A673 (cell line): ENCODE measurements at regions not wholly inside any gene's neighbourhood (a gene's known extent, or its start where the extent isn't known, plus 50 kb on each side); places are given as distances from the start of the nearest gene placed in this dataset.

Experiments used
- BruUV-seq: library from RNA; stranded (reverse); fragments of 400-500 nt; replicated peaks from 2 replicates; lab custom pipeline; 2021; lab: Mats Ljungman, UMichigan
- CTCF ChIA-PET: fragments of 300-600 bp; sonication (Branson Sonifier 250); formaldehyde crosslinking; loops from one replicate; lab custom pipeline; 2022; ENCODE audit warnings: antibody characterized with exemption; lab: Charles Lee
- POLR2A ChIA-PET: fragments of 300-600 bp; sonication (Branson Sonifier 250); formaldehyde crosslinking; loops from one replicate; lab custom pipeline; 2022; ENCODE audit warnings: antibody characterized with exemption; ENCODE audit not compliant: low non-redundant PET; lab: Charles Lee
- DNase-seq: peaks from one replicate; pipeline ENCODE4 v3.0.0-alpha.2; 2015; ENCODE audit warnings: low spot score
- H3K27ac ChIP-seq: fragments of 200-600 bp; sonication (generic); 2 replicates; pipeline ENCODE4 v1.5.1; 2016; ENCODE audit warnings: mixed run types, low read depth, mild to moderate bottlenecking, mixed read lengths, antibody characterized with exemption, low read length; ENCODE audit not compliant: poor library complexity, severe bottlenecking
- H3K27me3 ChIP-seq: fragments of 200-600 bp; sonication (generic); replicated peaks from 2 replicates; pipeline ENCODE4 v1.6.1; 2017; ENCODE audit warnings: mixed run types, low read depth, mild to moderate bottlenecking, mixed read lengths, antibody characterized with exemption, low read length; ENCODE audit not compliant: insufficient read depth, poor library complexity
- H3K36me3 ChIP-seq: fragments of 200-600 bp; sonication (generic); 2 replicates; pipeline ENCODE4 v1.6.1; 2016; ENCODE audit warnings: mixed run types, mild to moderate bottlenecking, mixed read lengths, antibody characterized with exemption, low read length; ENCODE audit not compliant: insufficient read depth, poor library complexity, severe bottlenecking
- H3K4me1 ChIP-seq: fragments of 200-600 bp; sonication (generic); 2 replicates; pipeline ENCODE4 v1.6.1; 2017; ENCODE audit warnings: mixed run types, mild to moderate bottlenecking, mixed read lengths, antibody characterized with exemption, low read length; ENCODE audit not compliant: insufficient read depth, poor library complexity, severe bottlenecking
- H3K4me3 ChIP-seq: fragments of 200-600 bp; sonication (generic); 2 replicates; pipeline ENCODE4 v1.5.1; 2016; ENCODE audit warnings: low read depth, mixed run types, mild to moderate bottlenecking, mixed read lengths, low read length; ENCODE audit not compliant: poor library complexity, severe bottlenecking
- H3K9me3 ChIP-seq: fragments of 200-600 bp; sonication (generic); 2 replicates; pipeline ENCODE4 v1.6.1; 2016; ENCODE audit warnings: mixed run types, low read depth, mild to moderate bottlenecking, mixed read lengths, antibody characterized with exemption, low read length; ENCODE audit not compliant: poor library complexity, severe bottlenecking
- CTCF ChIP-seq: fragments of 300-800, 200-600 bp; sonication (generic); conservative IDR thresholded peaks from 2 replicates; pipeline ENCODE4 v1.5.1; 2017; ENCODE audit warnings: low read depth, mild to moderate bottlenecking, antibody characterized with exemption, low read length, moderate library complexity, mixed read lengths
- EZH2 ChIP-seq: fragments of 200-600 bp; sonication (generic); IDR thresholded peaks from 2 replicates; pipeline ENCODE4 v1.6.1; 2017; ENCODE audit warnings: borderline replicate concordance, low read depth, mild to moderate bottlenecking, mixed read lengths, antibody characterized with exemption, low read length; ENCODE audit not compliant: poor library complexity, severe bottlenecking
- intact Hi-C: fragments of 100-400 bp; cut with micrococcal nuclease; formaldehyde crosslinking; loops from one replicate; pipeline ENCODE4 v1.10.0; 2022; ENCODE audit not compliant: unreplicated experiment

DNA sequence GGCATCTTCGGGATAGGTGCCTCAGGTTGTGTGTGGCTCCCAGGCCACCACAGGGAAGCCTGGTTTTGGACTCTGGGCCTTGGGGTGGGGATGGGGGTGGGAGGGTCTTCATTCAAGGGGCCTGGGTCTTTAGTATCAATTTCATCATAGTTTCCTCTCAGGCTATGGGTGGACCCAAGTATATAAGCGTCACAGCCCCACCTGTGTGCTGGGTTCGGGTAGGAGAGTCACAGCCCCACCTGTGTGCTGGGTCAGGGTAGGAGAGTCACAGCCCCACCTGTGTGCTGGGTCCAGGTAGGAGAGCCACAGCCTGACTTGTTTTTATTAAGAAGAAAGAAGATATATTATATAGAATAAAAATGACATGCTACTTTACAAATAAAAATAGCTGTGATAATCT, 422.1 kb downstream of the BRD1 start:
- no TSS peak for BruUV-seq
- no peaks in the 10 kb centered on the region for H3K4me1 ChIP-seq
- POLR2A ChIA-PET = interaction anchor here (0.6 kb wide), 1 partner anchor 20 kb away, joined by 5 read pairs; no protein-coding TSS in a partner anchor

DNA sequence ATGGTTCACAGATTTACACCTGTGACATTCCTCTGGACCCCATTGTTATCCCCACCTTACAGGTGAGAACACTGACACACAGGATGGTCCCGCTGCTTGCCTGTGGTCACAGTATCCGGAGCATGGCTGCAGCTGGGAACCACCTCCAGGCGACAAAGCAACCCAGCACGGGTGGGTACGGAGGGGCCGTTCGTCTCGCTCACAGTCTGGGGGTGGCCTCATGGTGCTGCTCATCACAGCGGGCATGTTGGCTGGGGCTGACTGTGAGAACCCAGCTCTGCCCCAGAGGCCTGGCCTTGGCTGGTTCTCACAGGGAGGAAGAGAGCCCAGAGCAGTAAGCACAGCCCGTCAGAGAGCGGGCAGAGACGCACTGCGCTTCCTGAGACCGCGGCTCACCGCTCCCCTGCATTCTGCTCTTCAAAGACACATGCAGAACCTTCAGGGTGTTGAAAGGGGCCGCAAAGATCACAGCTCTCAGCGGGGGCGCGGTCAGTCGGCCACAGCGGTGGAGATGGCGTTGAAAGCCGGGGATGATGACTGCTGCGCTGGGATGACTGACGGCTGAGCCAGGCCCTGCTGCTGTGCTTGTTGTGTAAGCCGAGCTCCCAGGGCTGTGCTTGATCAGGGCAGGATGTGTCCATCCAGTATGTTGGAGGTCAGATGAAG, 423.0 kb downstream of the BRD1 start:
- TF ChIP-seq EZH2 (no peak), CTCF (no peak)
- ChIA-PET CTCF (interaction anchor here (0.6 kb wide), 1 partner anchor 87 kb away, joined by 7 read pairs; no protein-coding TSS in a partner anchor), POLR2A (no interaction called here)
- Histone ChIP-seq H3K27ac (no peak overlapping the region), H3K9me3 (no peaks in the 10 kb centered on the region), H3K27me3 (peaks cover 5% of the 10 kb centered on the region), H3K4me3 (no peak overlapping the region), H3K36me3 (no peaks in the 10 kb centered on the region), H3K4me1 (no peaks in the 10 kb centered on the region)
- BruUV-seq = no TSS peak
- intact Hi-C loops = no loop called here
- no peak for DNase-seq

More for the DNA sequence above, 422.1 kb downstream of the BRD1 start:
- Histone ChIP-seq H3K27ac (no peak overlapping the region), H3K36me3 (no peaks in the 10 kb centered on the region), H3K27me3 (peaks cover 9% of the 10 kb centered on the region), H3K4me3 (no peak overlapping the region), H3K9me3 (no peaks in the 10 kb centered on the region)
- TF ChIP-seq EZH2 (no peak), CTCF (no peak)
- CTCF ChIA-PET = no interaction called here
- intact Hi-C loops = no loop called here
- DNase-seq = no peak

GRCh38 chr22:49404020-49404419, 423.7 kb downstream of the BRD1 start:
- no peak for DNase-seq
- no peaks in the 10 kb centered on the region for H3K9me3 ChIP-seq
- no peak overlapping the region for H3K27ac ChIP-seq
- H3K4me3 ChIP-seq = no peak overlapping the region
- H3K27me3 ChIP-seq = no peaks in the 10 kb centered on the region
- CTCF ChIA-PET = no interaction called here
- TF ChIP-seq EZH2 (no peak), CTCF (no peak)
- H3K4me1 ChIP-seq = no peaks in the 10 kb centered on the region
- POLR2A ChIA-PET = no interaction called here
- BruUV-seq = no TSS peak
- intact Hi-C loops = no loop called here
- no peaks in the 10 kb centered on the region for H3K36me3 ChIP-seq
